Sigmoid colon (tissue), 3 donors: ENCODE measurements at regions not wholly inside any gene's neighbourhood (a gene's known extent, or its start where the extent isn't known, plus 50 kb on each side); places are given as distances from the start of the nearest gene placed in this dataset.

ENCODE experiments used
- CTCF ChIP-seq, 4 experiments: fragments of 450-650 bp in 3 of 4; fragments of 200-600 bp in 1 of 4; IDR thresholded peaks; one replicate each; pipeline ENCODE4 v1.5.1; 2016 to 2019; ENCODE audit warnings: antibody characterized with exemption in 4 of 4, mild to moderate bottlenecking in 3 of 4, moderate library complexity in 2 of 4
- POLR2A ChIP-seq, 2 donors: fragments of 450-650 bp; IDR thresholded peaks; one replicate each; pipeline ENCODE4 v1.6.1; 2016; ENCODE audit warnings: antibody characterized with exemption in 2 of 2, mild to moderate bottlenecking in 2 of 2, moderate library complexity in 2 of 2

GRCh38 chr3:174462916-174463315 lies 396.2 kb upstream of the NAALADL2 start:
- TF ChIP-seq POLR2A (IDR thresholded peaks at IDR 0.05), result no peak
- TF ChIP-seq CTCF (IDR thresholded peaks at IDR 0.05), result no peak
